ENCODE measurements at regions not wholly inside any gene's neighbourhood (a gene's known extent, or its start where the extent isn't known, plus 50 kb on each side); places are given as distances from the start of the nearest gene placed in this dataset.
"Not testable (repeated sequence)": the region's sequence is repeated elsewhere in the genome, so short reads cannot be mapped to it uniquely, and the experiment has no call there.

GRCh38 chr4:175033162-175033561, 115.0 kb downstream of the ADAM29 start:
- no peak for DNase-seq

GRCh38 chr4:175034007-175034406, 115.8 kb downstream of the ADAM29 start:
- no peak for DNase-seq

GRCh38 chr4:175034986-175035705, 117.0 kb downstream of the ADAM29 start:
- DNase-seq, result no peak

- DNase-seq, result peak; percentile 13
Measured at GRCh38 chr4:175035905-175036304, 117.7 kb downstream of the ADAM29 start.

GRCh38 chr4:175048111-175048784, 130.1 kb downstream of the ADAM29 start:
- DNase-seq, result no peak

- no peak for DNase-seq
Measured at GRCh38 chr4:175048906-175049305, 130.7 kb downstream of the ADAM29 start.

GRCh38 chr4:175051974-175052373, 133.8 kb downstream of the ADAM29 start:
- no peak for DNase-seq

- no peak for DNase-seq
Measured at GRCh38 chr4:175054980-175055379, 136.8 kb downstream of the ADAM29 start.

- DNase-seq, result no peak
Measured at GRCh38 chr4:175062183-175062592, 144.0 kb downstream of the ADAM29 start.

GRCh38 chr4:175065228-175065627, 147.1 kb downstream of the ADAM29 start:
- DNase-seq, result no peak

- DNase-seq, result no peak
Measured at GRCh38 chr4:175066923-175067627, 148.9 kb downstream of the ADAM29 start.

GRCh38 chr4:175068266-175068665, 150.1 kb downstream of the ADAM29 start:
- DNase-seq, result no peak

- no peak for DNase-seq
Measured at GRCh38 chr4:175070444-175070843, 152.3 kb downstream of the ADAM29 start.

GRCh38 chr4:175071123-175071522, 153.0 kb downstream of the ADAM29 start:
- no peak for DNase-seq

GRCh38 chr4:175087145-175087544, 169.0 kb downstream of the ADAM29 start:
- no peak for DNase-seq

- DNase-seq, result no peak
Measured at GRCh38 chr4:175090116-175090515, 172.0 kb downstream of the ADAM29 start.

- DNase-seq, result no peak
Measured at GRCh38 chr4:175091649-175092048, 173.5 kb downstream of the ADAM29 start.

- no peak for DNase-seq
Measured at GRCh38 chr4:175092114-175092513, 174.0 kb downstream of the ADAM29 start.

- not testable (repeated sequence) for DNase-seq
Measured at GRCh38 chr4:175093055-175093454, 174.9 kb downstream of the ADAM29 start.

GRCh38 chr4:175103403-175103802, 185.2 kb downstream of the ADAM29 start:
- no peak for DNase-seq

GRCh38 chr4:175106301-175106700, 188.1 kb downstream of the ADAM29 start:
- DNase-seq, result no peak

- DNase-seq, result no peak
Measured at GRCh38 chr4:175109933-175110332, 191.8 kb downstream of the ADAM29 start.

- DNase-seq, result peak; percentile 10
Measured at GRCh38 chr4:175125410-175126068, 207.4 kb downstream of the ADAM29 start.

Measured in fibroblast of skin of abdomen (primary cell).